ENCODE measurements at regions not wholly inside any gene's neighbourhood (a gene's known extent, or its start where the extent isn't known, plus 50 kb on each side); places are given as distances from the start of the nearest gene placed in this dataset.

DNA sequence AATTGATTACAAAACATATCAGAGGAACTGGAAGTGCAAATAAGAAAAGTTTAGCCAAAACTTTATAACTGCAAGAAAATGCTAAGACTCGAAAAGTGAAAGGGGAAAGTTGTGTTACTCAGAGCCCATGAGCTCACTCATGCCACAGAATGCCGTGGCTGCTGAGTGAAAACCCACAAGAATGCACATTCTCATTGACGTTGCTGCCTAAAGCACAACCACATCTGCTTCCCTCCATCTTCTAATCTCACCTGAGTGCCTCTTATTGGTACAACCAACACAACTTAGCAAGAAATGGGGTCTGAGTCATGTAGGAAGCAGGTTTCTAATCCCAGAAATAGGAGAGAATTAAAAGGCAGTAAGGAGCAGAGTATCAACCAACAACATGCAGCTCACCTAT, 259.7 kb downstream of the LNPK start:
- DNase-seq = no peak
- 75 to 84% (median 77%) methylated on average over 3 of the region's 3 CpGs for WGBS, 4 donors
- no peaks in the 10 kb centered on the region for H3K9me3 ChIP-seq (replicated peaks in 1 of 3)
- intact Hi-C loops (cut with DNase I) = no loop called here
- H3K27ac ChIP-seq = no peak overlapping the region
- no peak overlapping the region for H3K4me3 ChIP-seq
- H3K4me1 ChIP-seq (replicated peaks in 1 of 2) = no peaks in the 10 kb centered on the region
- H3K36me3 ChIP-seq (replicated peaks in 1 of 2) = no peaks in the 10 kb centered on the region
- H3K27me3 ChIP-seq = no peaks in the 10 kb centered on the region
- TF ChIP-seq POLR2A (IDR thresholded peaks at IDR 0.05) = no peak
- TF ChIP-seq, protein P1, sequence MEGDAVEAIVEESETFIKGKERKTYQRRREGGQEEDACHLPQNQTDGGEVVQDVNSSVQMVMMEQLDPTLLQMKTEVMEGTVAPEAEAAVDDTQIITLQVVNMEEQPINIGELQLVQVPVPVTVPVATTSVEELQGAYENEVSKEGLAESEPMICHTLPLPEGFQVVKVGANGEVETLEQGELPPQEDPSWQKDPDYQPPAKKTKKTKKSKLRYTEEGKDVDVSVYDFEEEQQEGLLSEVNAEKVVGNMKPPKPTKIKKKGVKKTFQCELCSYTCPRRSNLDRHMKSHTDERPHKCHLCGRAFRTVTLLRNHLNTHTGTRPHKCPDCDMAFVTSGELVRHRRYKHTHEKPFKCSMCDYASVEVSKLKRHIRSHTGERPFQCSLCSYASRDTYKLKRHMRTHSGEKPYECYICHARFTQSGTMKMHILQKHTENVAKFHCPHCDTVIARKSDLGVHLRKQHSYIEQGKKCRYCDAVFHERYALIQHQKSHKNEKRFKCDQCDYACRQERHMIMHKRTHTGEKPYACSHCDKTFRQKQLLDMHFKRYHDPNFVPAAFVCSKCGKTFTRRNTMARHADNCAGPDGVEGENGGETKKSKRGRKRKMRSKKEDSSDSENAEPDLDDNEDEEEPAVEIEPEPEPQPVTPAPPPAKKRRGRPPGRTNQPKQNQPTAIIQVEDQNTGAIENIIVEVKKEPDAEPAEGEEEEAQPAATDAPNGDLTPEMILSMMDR (IDR thresholded peaks at IDR 0.05) = no peak

DNA sequence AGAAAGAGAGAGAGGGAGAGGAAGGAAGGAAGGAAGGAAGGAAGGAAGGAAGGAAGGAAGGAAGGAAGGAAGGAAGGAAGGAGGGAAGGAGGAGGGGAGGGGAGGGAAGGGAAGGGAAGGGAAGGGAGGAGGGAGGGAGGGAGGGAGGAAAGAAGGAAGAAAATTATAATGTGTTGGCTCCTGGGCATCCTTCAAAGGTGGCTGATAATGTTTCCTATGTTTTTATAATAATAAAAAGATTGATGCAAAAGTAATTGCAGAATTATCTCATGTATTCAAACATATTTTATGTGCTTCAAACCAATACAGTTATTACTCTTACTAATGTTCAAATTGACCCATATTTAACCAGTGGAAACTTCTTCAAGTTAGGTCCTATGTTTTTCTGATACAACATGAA, 260.9 kb downstream of the LNPK start:
- DNase-seq = no peak
- Histone ChIP-seq H3K27ac (no peak overlapping the region), H3K36me3 (replicated peaks in 1 of 2) (no peaks in the 10 kb centered on the region), H3K4me1 (replicated peaks in 1 of 2) (no peaks in the 10 kb centered on the region), H3K27me3 (no peaks in the 10 kb centered on the region), H3K4me3 (no peak overlapping the region), H3K9me3 (replicated peaks in 1 of 3) (no peaks in the 10 kb centered on the region)
- intact Hi-C loops (cut with DNase I) = no loop called here
- TF ChIP-seq, protein P1 (IDR thresholded peaks at IDR 0.05) = no peak
- TF ChIP-seq POLR2A (IDR thresholded peaks at IDR 0.05) = no peak

DNA sequence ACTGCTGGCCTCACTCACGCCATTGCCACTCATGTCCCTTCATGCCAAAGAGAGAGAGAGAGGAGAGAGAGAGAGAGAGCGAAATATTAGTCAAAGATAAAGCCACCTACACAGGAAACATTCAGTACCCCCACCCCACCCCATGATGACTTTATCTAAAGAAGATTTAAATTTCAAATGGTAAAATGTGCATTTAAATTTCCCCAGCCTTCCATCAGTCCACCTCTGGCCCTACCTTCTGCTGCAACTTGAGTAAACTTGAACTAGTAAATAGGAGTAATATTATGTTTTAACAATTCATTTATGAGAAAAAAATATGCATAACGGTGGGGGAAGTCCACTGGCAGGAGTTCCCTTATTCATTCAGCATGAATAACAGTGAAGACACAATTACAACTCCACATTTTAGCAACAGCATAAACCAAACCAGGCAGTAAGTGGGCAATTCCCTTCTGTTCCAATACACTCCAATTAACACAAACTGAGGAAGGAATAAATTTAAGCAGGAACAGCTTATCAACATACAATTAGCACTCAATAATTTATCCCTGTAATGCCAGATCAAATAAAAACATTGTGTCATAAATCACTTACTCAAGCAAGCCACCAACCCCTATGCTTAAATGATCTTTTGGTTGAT, 264.2 kb downstream of the LNPK start:
- no peaks in the 10 kb centered on the region for H3K27me3 ChIP-seq
- no peaks in the 10 kb centered on the region for H3K4me1 ChIP-seq (replicated peaks in 1 of 2)
- WGBS, 4 donors = 60 to 75% (median 68%) methylated on average over 3 of the region's 3 CpGs
- intact Hi-C loops (cut with DNase I) = no loop called here
- DNase-seq = no peak
- H3K9me3 ChIP-seq (replicated peaks in 1 of 3) = no peaks in the 10 kb centered on the region
- H3K36me3 ChIP-seq (replicated peaks in 1 of 2) = no peaks in the 10 kb centered on the region
- no peak overlapping the region for H3K27ac ChIP-seq
- H3K4me3 ChIP-seq = no peak overlapping the region
- TF ChIP-seq, protein P1 (IDR thresholded peaks at IDR 0.05) = no peak
- no peak for TF ChIP-seq POLR2A (IDR thresholded peaks at IDR 0.05)

DNA sequence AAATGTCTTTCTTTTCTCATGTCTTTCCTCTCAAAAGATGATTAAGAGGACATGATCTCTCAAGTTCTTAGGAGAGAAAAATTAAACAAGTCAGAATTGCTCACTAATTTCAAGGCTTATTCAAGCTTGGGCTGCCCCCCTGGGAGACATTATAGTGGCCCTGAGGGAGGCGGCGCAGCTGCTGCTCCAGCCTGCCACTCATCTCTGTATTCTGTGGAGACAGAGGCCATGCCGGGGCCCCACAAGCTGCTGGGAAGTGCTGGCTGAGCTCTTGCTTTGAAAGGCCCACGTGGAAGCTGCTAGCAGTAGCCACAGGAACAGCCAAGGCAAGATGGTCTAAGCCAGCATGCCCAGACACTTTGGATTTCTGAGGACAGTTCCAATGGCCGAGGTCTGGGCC, 267.4 kb downstream of the LNPK start:
- Histone ChIP-seq H3K9me3 (replicated peaks in 1 of 3) (no peaks in the 10 kb centered on the region), H3K27ac (no peak overlapping the region), H3K4me3 (no peak overlapping the region), H3K36me3 (replicated peaks in 1 of 2) (no peaks in the 10 kb centered on the region), H3K4me1 (replicated peaks in 1 of 2) (no peaks in the 10 kb centered on the region), H3K27me3 (no peaks in the 10 kb centered on the region)
- WGBS, 4 donors = 61 to 81% (median 72%) methylated on average over 5 of the region's 5 CpGs
- DNase-seq = no peak
- TF ChIP-seq, protein P1 (IDR thresholded peaks at IDR 0.05) = no peak
- TF ChIP-seq POLR2A (IDR thresholded peaks at IDR 0.05) = no peak
- intact Hi-C loops (cut with DNase I) = no loop called here
